H9 (cell line): ENCODE measurements at regions not wholly inside any gene's neighbourhood (a gene's known extent, or its start where the extent isn't known, plus 50 kb on each side); places are given as distances from the start of the nearest gene placed in this dataset.

ENCODE experiments used
- DNase-seq: peaks from one replicate; pipeline ENCODE4 v3.0.0-alpha.2; 2017
- H2AFZ ChIP-seq: one replicate; pipeline ENCODE4 v1.6.1; 2013; ENCODE audit warnings: mild to moderate bottlenecking, low read length, control low read depth, moderate library complexity
- H2AK5ac ChIP-seq: 2 replicates; pipeline ENCODE4 v1.6.1; 2013; ENCODE audit warnings: low read length, control low read depth, mixed read lengths; ENCODE audit not compliant: insufficient read length
- H2BK120ac ChIP-seq: one replicate; pipeline ENCODE4 v1.6.1; 2013; ENCODE audit warnings: low read depth, mild to moderate bottlenecking, low read length, control low read depth, inconsistent platforms; ENCODE audit not compliant: poor library complexity, severe bottlenecking
- H2BK12ac ChIP-seq: 2 replicates; pipeline ENCODE4 v1.6.1; 2013; ENCODE audit warnings: low read length, control low read depth, mixed read lengths, low read depth; ENCODE audit not compliant: insufficient read length
- H2BK15ac ChIP-seq: 2 replicates; pipeline ENCODE4 v1.6.1; 2013; ENCODE audit warnings: low read depth, low read length, control low read depth
- H2BK20ac ChIP-seq: one replicate; pipeline ENCODE4 v1.6.1; 2013; ENCODE audit warnings: low read depth, mild to moderate bottlenecking, low read length, control low read depth, inconsistent platforms; ENCODE audit not compliant: poor library complexity, severe bottlenecking
- H2BK5ac ChIP-seq: 2 replicates; pipeline ENCODE4 v1.6.1; 2013; ENCODE audit warnings: low read length, control low read depth, mixed read lengths; ENCODE audit not compliant: insufficient read length
- H3K14ac ChIP-seq: 2 replicates; pipeline ENCODE4 v1.6.1; 2013; ENCODE audit warnings: low read length, control low read depth; ENCODE audit not compliant: insufficient read depth
- H3K18ac ChIP-seq: 2 replicates; pipeline ENCODE4 v1.6.1; 2013; ENCODE audit warnings: low read depth, mild to moderate bottlenecking, mixed read lengths, low read length, control low read depth; ENCODE audit not compliant: insufficient read length
- H3K23ac ChIP-seq: 2 replicates; pipeline ENCODE4 v1.6.1; 2013; ENCODE audit warnings: low read length, control low read depth, mixed read lengths, low read depth; ENCODE audit not compliant: insufficient read length
- H3K23me2 ChIP-seq: 2 replicates; pipeline ENCODE4 v1.6.1; 2013; ENCODE audit warnings: low read depth, mild to moderate bottlenecking, mixed read lengths, low read length, control low read depth; ENCODE audit not compliant: insufficient read length, poor library complexity, severe bottlenecking
- H3K27ac ChIP-seq: 2 replicates; pipeline ENCODE4 v1.5.1; 2013; ENCODE audit warnings: low read length, control low read depth, mixed read lengths, low read depth; ENCODE audit not compliant: insufficient read length
- H3K27me3 ChIP-seq: 2 replicates; pipeline ENCODE4 v1.6.1; 2013; ENCODE audit warnings: low read length, control low read depth, inconsistent platforms; ENCODE audit not compliant: insufficient read depth
- H3K4ac ChIP-seq: 2 replicates; pipeline ENCODE4 v1.6.1; 2013; ENCODE audit warnings: low read depth, mild to moderate bottlenecking, control low read depth, inconsistent platforms, low read length, moderate library complexity
- H3K4me1 ChIP-seq: 2 replicates; pipeline ENCODE4 v1.6.1; 2013; ENCODE audit warnings: low read length, control low read depth, inconsistent platforms; ENCODE audit not compliant: insufficient read depth
- H3K4me2 ChIP-seq: 2 replicates; pipeline ENCODE4 v1.6.1; 2013; ENCODE audit warnings: low read length, control low read depth, mixed read lengths; ENCODE audit not compliant: insufficient read length, insufficient read depth
- H3K56ac ChIP-seq: 2 replicates; pipeline ENCODE4 v1.6.1; 2013; ENCODE audit warnings: low read depth, mild to moderate bottlenecking, mixed read lengths, low read length, control low read depth; ENCODE audit not compliant: insufficient read length
- H3K79me1 ChIP-seq: 2 replicates; pipeline ENCODE4 v1.6.1; 2013; ENCODE audit warnings: low read depth, mild to moderate bottlenecking, moderate library complexity, low read length, control low read depth, inconsistent platforms; ENCODE audit not compliant: insufficient read depth, poor library complexity, severe bottlenecking
- H3K79me2 ChIP-seq: 2 replicates; pipeline ENCODE4 v1.6.1; 2013; ENCODE audit warnings: low read length, control low read depth, inconsistent platforms; ENCODE audit not compliant: insufficient read depth
- H3K9ac ChIP-seq: 2 replicates; pipeline ENCODE4 v1.6.1; 2013; ENCODE audit warnings: low read length, control low read depth, mixed read lengths; ENCODE audit not compliant: insufficient read length; ENCODE audit errors: extremely low read depth
- H3K9me3 ChIP-seq: one replicate; pipeline ENCODE4 v1.6.1; 2013; ENCODE audit warnings: low read depth, low read length, inconsistent platforms; ENCODE audit not compliant: control insufficient read depth
- H3T11ph ChIP-seq: one replicate; pipeline ENCODE4 v1.6.1; 2013; ENCODE audit warnings: mild to moderate bottlenecking, low read length, control low read depth, inconsistent platforms
- H4K20me1 ChIP-seq: one replicate; pipeline ENCODE4 v1.6.1; 2013; ENCODE audit not compliant: control insufficient read depth, insufficient read length, insufficient read depth
- H4K5ac ChIP-seq: 2 replicates; pipeline ENCODE4 v1.6.1; 2013; ENCODE audit warnings: low read depth, mild to moderate bottlenecking, mixed read lengths, low read length, control low read depth; ENCODE audit not compliant: insufficient read length
- H4K8ac ChIP-seq: replicated peaks from 2 replicates; pipeline ENCODE4 v1.6.1; 2013; ENCODE audit warnings: low read length, control low read depth, mixed read lengths, low read depth; ENCODE audit not compliant: insufficient read length
- H4K91ac ChIP-seq: 2 replicates; pipeline ENCODE4 v1.6.1; 2013; ENCODE audit warnings: low read depth, mild to moderate bottlenecking, moderate library complexity, mixed read lengths, low read length, control low read depth; ENCODE audit not compliant: insufficient read length
- H3K27ac Mint-ChIP-seq, 3 experiments: 2 replicates in 2 of 3; 3 replicates in 1 of 3; pipeline ENCODE4 v1.8.0; 2020 to 2021; ENCODE audit warnings: mixed read lengths in 3 of 3, mild to moderate bottlenecking in 1 of 3, moderate library complexity in 1 of 3
- H3K27me3 Mint-ChIP-seq: 2 replicates; pipeline ENCODE4 v1.8.0; 2021; ENCODE audit warnings: low read depth, mild to moderate bottlenecking, moderate library complexity, mixed read lengths
- H3K36me3 Mint-ChIP-seq, 3 experiments: 2 replicates in 2 of 3; 3 replicates in 1 of 3; pipeline ENCODE4 v1.8.0; 2020 to 2021; ENCODE audit warnings: low read depth in 3 of 3, mixed read lengths in 3 of 3; ENCODE audit not compliant: insufficient read depth in 1 of 3
- H3K4me1 Mint-ChIP-seq, 2 experiments: 2 replicates each; pipeline ENCODE4 v1.8.0; 2020; ENCODE audit warnings: mixed read lengths in 2 of 2
- H3K4me3 Mint-ChIP-seq, 2 experiments: 2 replicates in 1 of 2; 3 replicates in 1 of 2; pipeline ENCODE4 v1.8.0; 2020 to 2021; ENCODE audit warnings: mild to moderate bottlenecking in 2 of 2, mixed read lengths in 2 of 2, moderate library complexity in 1 of 2
- H3K9me3 Mint-ChIP-seq, 2 experiments: 2 replicates in 1 of 2; 3 replicates in 1 of 2; pipeline ENCODE4 v1.8.0; 2020; ENCODE audit warnings: mild to moderate bottlenecking in 2 of 2, mixed read lengths in 2 of 2, moderate library complexity in 1 of 2
- WGBS: extraction: QIAGEN DNeasy Blood & Tissue Kit; methylation state at CpG from one replicate; pipeline ENCODE4 v1.1.7; 2013; ENCODE audit warnings: missing lambda C conversion rate, low lambda C conversion rate, mixed read lengths; ENCODE audit not compliant: insufficient read length; ENCODE audit errors: extremely low coverage; 5-methylcytosine and 5-hydroxymethylcytosine counted together
- TF ChIP-seq, protein P1 (sequence below): fragments of 200-600 bp; sonication (generic); conservative IDR thresholded peaks from 3 replicates; pipeline ENCODE4 v1.8.0; 2021; ENCODE audit warnings: antibody characterized with exemption, mild to moderate bottlenecking

DNA sequence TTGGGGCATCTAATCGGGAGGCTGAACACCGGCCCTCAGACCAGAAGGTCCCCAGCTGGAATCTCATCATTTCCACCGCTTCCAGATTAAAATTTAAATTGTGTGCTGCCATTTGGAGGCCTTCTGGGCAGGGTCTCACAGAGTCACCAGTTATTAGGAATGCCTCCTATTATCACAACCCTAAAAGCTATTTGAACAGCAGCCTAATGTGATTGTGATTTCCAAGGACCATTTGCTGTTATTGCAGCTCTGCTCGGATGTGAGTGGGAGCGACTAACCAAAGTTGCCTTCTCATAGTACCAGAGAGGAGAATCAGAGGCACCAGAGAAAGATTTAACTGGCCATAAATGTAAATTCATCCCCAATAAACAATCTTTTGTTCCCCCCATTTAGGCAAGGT, 277.3 kb downstream of the RNF144B start:
- H3K23me2 ChIP-seq: no peaks in the 10 kb centered on the region
- H2BK5ac ChIP-seq: no peak overlapping the region
- no peak overlapping the region for H2BK15ac ChIP-seq
- H2BK120ac ChIP-seq: no peak overlapping the region
- Mint-ChIP-seq H3K4me1 (no peaks in the 10 kb centered on the region), H3K4me3 (no peak overlapping the region), H3K27ac (no peak overlapping the region), H3K27me3 (no peaks in the 10 kb centered on the region), H3K36me3 (no peaks in the 10 kb centered on the region), H3K9me3 (no peaks in the 10 kb centered on the region)
- no peak overlapping the region for H3K18ac ChIP-seq
- no peak overlapping the region for H3K9ac ChIP-seq
- no peaks in the 10 kb centered on the region for H3K79me1 ChIP-seq
- H3T11ph ChIP-seq: no peak overlapping the region
- H2AFZ ChIP-seq: no peak overlapping the region
- H2AK5ac ChIP-seq: no peak overlapping the region
- H3K27me3 ChIP-seq: no peaks in the 10 kb centered on the region
- no CpG with 5 or more reads among the region's 5 CpGs for WGBS
- H3K27ac ChIP-seq: no peak overlapping the region
- H3K14ac ChIP-seq: no peak overlapping the region
- H2BK20ac ChIP-seq: no peak overlapping the region
- no peak overlapping the region for H4K8ac ChIP-seq
- no peaks in the 10 kb centered on the region for H3K4me1 ChIP-seq
- no peak for DNase-seq
- no peak overlapping the region for H4K91ac ChIP-seq
- H3K4me2 ChIP-seq: no peak overlapping the region
- no peak overlapping the region for H3K56ac ChIP-seq
- no peak overlapping the region for H3K4ac ChIP-seq
- H2BK12ac ChIP-seq: no peak overlapping the region
- H3K9me3 ChIP-seq: no peaks in the 10 kb centered on the region
- H4K20me1 ChIP-seq: no peaks in the 10 kb centered on the region
- H4K5ac ChIP-seq: no peak overlapping the region
- H3K23ac ChIP-seq: no peak overlapping the region
- TF ChIP-seq, protein P1, sequence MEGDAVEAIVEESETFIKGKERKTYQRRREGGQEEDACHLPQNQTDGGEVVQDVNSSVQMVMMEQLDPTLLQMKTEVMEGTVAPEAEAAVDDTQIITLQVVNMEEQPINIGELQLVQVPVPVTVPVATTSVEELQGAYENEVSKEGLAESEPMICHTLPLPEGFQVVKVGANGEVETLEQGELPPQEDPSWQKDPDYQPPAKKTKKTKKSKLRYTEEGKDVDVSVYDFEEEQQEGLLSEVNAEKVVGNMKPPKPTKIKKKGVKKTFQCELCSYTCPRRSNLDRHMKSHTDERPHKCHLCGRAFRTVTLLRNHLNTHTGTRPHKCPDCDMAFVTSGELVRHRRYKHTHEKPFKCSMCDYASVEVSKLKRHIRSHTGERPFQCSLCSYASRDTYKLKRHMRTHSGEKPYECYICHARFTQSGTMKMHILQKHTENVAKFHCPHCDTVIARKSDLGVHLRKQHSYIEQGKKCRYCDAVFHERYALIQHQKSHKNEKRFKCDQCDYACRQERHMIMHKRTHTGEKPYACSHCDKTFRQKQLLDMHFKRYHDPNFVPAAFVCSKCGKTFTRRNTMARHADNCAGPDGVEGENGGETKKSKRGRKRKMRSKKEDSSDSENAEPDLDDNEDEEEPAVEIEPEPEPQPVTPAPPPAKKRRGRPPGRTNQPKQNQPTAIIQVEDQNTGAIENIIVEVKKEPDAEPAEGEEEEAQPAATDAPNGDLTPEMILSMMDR: no peak
- no peaks in the 10 kb centered on the region for H3K79me2 ChIP-seq
